GM08714 (cell line): ENCODE measurements at regions not wholly inside any gene's neighbourhood (a gene's known extent, or its start where the extent isn't known, plus 50 kb on each side); places are given as distances from the start of the nearest gene placed in this dataset.

Experiments
- H3K4me3 ChIP-seq: fragments of 200-500 bp; sonication (Bioruptor generic); 2 replicates; pipeline ENCODE4 v1.5.1; 2014; ENCODE audit warnings: mild to moderate bottlenecking, low read length, inconsistent platforms
- ZNF274 ChIP-seq: IDR thresholded peaks from 2 replicates; pipeline ENCODE4 v1.6.1; 2012; ENCODE audit warnings: mild to moderate bottlenecking, low read depth, low read length

GRCh38 chr5:56358703-56359681 is 125.9 kb upstream of the ANKRD55 start:
- TF ChIP-seq ZNF274 = no peak
- no peak overlapping the region for H3K4me3 ChIP-seq

- H3K4me3 ChIP-seq = no peak overlapping the region
- no peak for TF ChIP-seq ZNF274
Observed at GRCh38 chr5:56358046-56358445, 124.9 kb upstream of the ANKRD55 start.

- no peak for TF ChIP-seq ZNF274
- no peak overlapping the region for H3K4me3 ChIP-seq
Observed at GRCh38 chr5:56357426-56357825, 124.3 kb upstream of the ANKRD55 start.

- no peak overlapping the region for H3K4me3 ChIP-seq
- no peak for TF ChIP-seq ZNF274
Observed at GRCh38 chr5:56356836-56357160, 123.7 kb upstream of the ANKRD55 start.

GRCh38 chr5:56356121-56356835 is 123.1 kb upstream of the ANKRD55 start:
- no peak for TF ChIP-seq ZNF274

GRCh38 chr5:56354836-56355235 is 121.7 kb upstream of the ANKRD55 start:
- TF ChIP-seq ZNF274 = no peak
- no peak overlapping the region for H3K4me3 ChIP-seq

More at GRCh38 chr5:56356121-56356835, 123.1 kb upstream of the ANKRD55 start:
- H3K4me3 ChIP-seq = no peak overlapping the region

GRCh38 chr5:56352808-56353590 is 119.9 kb upstream of the ANKRD55 start:
- no peak for TF ChIP-seq ZNF274
- no peak overlapping the region for H3K4me3 ChIP-seq

GRCh38 chr5:56350597-56351170 is 117.6 kb upstream of the ANKRD55 start:
- no peak for TF ChIP-seq ZNF274
- H3K4me3 ChIP-seq = no peak overlapping the region

GRCh38 chr5:56350011-56350596 is 117.0 kb upstream of the ANKRD55 start:
- H3K4me3 ChIP-seq = no peak overlapping the region
- no peak for TF ChIP-seq ZNF274

GRCh38 chr5:56349461-56349860 is 116.3 kb upstream of the ANKRD55 start:
- H3K4me3 ChIP-seq = no peak overlapping the region
- no peak for TF ChIP-seq ZNF274

- TF ChIP-seq ZNF274 = no peak
- H3K4me3 ChIP-seq = no peak overlapping the region
Observed at GRCh38 chr5:56346741-56347535, 113.8 kb upstream of the ANKRD55 start.

GRCh38 chr5:56346044-56346710 is 113.0 kb upstream of the ANKRD55 start:
- TF ChIP-seq ZNF274 = no peak

More at GRCh38 chr5:56346044-56346710, 113.0 kb upstream of the ANKRD55 start:
- no peak overlapping the region for H3K4me3 ChIP-seq
